DMS 273 (cell line): ENCODE measurements at regions not wholly inside any gene's neighbourhood (a gene's known extent, or its start where the extent isn't known, plus 50 kb on each side); places are given as distances from the start of the nearest gene placed in this dataset.
A peak's percentile ranks its signal among the peaks of the same experiment; 100 is the strongest.

Experiments used
- DNase-seq: peaks from one replicate; lab custom pipeline; 2025; ENCODE audit not compliant: unreplicated experiment; lab: John Stamatoyannopoulos, UW

- DNase-seq = no peak
Measured at GRCh38 chr12:124184456-124184855, 110.4 kb upstream of the RFLNA start.

DNA sequence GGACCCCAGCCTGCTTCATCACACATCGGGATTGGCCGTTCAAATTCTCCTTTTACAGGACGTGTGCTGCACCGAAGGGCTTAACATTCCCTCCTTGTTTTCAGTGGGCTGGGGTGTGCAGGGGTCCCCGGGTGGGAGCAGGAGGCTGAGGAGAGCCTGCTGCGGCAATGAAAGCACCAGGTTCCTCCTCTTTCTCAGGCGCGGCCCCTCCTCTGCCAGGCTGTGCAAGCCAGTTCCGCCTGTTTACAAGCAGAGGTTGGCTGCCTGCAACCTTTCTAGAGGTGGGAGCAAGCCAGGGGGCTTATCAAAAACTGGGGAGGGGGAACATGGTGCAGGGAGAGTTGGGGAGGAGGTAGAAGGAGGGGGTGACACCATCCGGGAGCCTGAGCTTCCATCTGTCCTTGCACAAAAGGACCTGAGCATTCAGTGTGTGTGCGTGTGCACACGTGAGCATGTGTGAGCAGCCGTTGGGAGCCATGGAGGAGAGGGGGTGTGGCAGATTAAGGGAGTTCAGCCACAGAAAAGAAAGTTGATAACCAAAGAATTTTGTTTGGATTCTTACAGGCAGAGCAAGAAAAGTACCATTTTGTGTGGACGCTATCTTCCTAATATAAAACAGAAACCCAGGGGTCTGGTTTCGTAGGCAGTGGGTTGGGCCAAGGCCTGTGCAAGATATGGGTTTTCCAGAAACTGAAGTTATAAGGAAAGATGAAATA, 108.8 kb upstream of the RFLNA start:
- no peak for DNase-seq

DNA sequence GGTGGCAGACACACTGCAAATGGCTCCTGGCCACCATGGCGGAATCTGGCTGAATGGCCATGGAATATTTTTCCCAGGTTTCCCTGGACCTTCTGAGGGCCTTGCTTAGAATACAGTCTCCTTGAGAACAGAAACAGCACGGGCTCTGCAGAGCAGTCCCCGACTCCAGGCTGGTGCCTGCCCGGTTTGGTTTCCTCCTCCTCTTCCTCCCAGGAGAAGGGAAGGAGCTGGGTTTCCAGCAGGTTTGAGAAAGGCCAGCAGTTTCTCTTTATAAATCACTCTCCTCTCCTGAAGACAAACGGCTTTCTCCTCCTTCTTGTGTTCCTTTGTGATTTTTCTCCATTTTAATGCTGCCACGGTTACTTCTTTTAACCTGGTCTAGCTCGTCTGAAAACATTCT, 106.8 kb upstream of the RFLNA start:
- DNase-seq = no peak

- peak; percentile 26 for DNase-seq
Measured at GRCh38 chr12:124188561-124189405, 106.1 kb upstream of the RFLNA start.

GRCh38 chr12:124190312-124191023, 104.4 kb upstream of the RFLNA start:
- DNase-seq = no peak

- DNase-seq = peak; percentile 48
Measured at GRCh38 chr12:124191024-124191359, 103.9 kb upstream of the RFLNA start.

DNA sequence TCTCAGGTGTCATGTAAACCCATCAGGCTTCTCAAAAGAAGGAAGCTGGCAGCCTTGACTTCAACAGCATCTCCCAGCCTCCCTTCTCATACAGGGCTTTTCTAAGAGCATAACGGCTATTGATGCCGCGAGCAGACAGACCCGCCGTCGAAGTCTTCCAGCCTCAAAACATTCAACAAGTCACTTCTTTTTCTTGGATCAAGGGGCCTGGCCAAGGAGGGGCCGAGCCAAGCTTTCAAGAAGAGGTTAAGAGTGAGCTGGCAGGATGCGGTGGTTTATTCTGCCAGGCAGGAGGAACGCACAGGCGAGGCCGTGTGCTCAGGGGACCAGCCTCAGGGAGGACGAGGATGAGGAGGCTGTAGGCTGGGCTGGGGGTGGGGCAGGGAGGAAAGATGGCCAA, 102.9 kb upstream of the RFLNA start:
- DNase-seq = no peak

- DNase-seq = no peak
Measured at GRCh38 chr12:124194264-124194892, 100.5 kb upstream of the RFLNA start.

DNA sequence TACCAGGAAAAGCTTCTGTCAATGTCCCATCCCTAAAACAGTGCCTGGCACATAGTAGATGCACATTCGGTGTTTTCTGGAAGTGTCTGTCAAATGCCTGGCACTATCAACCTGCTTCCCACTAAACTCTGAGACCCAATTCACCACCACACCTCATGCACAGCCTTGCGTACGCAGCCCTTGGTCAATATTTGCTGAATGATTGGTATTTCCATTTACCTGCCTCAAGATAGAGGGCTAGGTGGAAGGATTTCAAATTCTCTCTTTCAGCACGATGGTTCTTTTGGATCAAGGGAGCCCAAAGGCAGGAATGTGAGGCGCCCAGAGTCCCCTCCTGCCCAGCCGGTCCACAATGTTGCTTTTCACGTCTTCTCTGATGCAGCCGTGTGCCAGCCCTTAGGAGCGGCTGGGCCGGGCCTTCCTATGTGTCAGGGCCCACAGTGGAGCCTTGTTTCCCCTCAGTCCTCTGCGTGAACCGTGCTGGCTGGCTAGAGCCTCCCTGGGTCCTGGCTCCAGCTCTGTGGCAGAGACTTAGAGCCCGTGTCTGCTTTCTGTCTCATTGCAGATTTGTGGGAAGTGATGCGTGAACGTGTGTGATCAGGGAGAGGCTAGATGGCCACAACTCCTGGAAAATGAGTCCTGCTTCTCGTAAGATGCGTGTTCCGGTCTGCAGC, 99.9 kb upstream of the RFLNA start:
- no peak for DNase-seq

GRCh38 chr12:124195567-124195942, 99.3 kb upstream of the RFLNA start:
- no peak for DNase-seq

GRCh38 chr12:124196236-124196635, 98.7 kb upstream of the RFLNA start:
- no peak for DNase-seq

DNA sequence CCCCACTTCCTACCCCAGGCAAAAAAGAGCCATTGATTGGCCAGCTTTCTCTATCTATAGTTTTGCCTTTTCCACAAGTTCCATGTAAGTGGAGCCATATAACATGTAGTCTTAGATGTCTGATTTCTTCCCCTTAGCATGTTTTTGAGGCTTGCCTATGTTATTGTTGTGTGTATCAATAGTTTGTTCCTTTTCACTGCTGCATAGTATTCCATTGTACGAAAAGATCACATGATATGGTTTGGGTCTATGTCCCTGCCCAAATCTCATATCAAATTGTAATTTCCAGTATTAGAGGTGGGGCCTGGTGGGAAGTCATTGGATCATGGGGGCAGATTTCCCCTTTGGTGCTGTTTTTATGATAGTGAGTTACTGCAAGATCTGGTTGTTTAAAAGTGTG, 93.6 kb upstream of the RFLNA start:
- DNase-seq = no peak

GRCh38 chr12:124203176-124203575, 91.7 kb upstream of the RFLNA start:
- no peak for DNase-seq

- no peak for DNase-seq
Measured at GRCh38 chr12:124205405-124205804, 89.5 kb upstream of the RFLNA start.

GRCh38 chr12:124207049-124207448, 87.8 kb upstream of the RFLNA start:
- DNase-seq = no peak

DNA sequence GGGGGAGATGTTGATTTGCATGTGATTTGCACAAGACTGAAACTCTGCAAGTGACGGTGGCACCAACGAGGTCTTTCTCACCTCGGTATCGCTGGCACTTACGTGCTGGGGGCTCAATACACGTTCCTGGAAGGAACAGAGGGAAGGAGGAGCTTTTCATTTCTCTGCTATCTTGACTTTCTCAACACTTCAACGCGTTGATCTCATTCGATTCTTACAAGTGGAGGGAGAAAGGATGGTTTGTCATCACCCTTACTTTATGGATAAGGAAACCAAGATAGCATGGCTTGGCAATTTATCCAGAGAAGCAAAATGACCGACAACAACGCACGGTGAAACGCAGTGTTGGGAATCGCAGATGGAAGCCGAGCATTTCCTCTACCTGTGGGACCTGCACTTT, 87.3 kb upstream of the RFLNA start:
- DNase-seq = no peak

DNA sequence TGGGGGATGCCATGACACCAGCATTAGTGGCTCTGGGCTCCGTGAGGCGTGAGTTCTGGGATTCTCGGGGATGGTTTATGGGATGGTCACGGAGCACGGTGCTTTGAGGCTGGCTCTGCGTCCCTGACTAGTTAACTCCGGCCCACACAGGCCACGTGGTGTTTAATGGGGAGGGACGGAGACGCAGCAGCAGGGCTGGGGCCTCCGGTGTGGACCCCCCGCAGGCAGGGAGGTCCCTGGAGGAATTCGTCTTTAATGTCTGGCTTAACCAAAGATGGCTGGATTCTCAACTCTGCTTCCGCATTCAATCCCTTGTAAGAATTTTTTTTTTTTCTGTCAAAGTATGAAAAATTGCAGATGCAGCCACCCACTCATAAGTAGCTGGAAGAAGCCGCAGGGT, 86.4 kb upstream of the RFLNA start:
- no peak for DNase-seq

GRCh38 chr12:124210991-124211577, 83.8 kb upstream of the RFLNA start:
- no peak for DNase-seq

DNA sequence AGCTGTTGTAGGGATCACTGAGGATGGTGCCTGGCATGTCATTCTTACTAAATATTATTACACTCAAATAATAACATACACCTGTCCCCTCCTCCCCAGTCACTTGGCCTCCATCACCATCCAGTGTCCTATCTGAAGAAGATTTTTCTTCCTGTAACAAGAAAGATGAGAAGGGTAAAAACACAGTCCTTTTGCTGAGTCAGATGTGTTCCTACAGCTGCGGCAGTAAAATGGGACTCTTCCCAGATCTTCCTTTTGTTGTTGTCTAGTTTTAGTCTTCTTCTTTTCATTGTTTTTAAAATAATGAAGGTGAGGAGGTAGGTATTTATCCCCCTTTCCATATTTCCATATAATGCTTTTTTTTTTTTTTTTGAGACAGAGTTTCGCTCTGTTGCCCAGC, 83.1 kb upstream of the RFLNA start:
- DNase-seq = no peak

DNA sequence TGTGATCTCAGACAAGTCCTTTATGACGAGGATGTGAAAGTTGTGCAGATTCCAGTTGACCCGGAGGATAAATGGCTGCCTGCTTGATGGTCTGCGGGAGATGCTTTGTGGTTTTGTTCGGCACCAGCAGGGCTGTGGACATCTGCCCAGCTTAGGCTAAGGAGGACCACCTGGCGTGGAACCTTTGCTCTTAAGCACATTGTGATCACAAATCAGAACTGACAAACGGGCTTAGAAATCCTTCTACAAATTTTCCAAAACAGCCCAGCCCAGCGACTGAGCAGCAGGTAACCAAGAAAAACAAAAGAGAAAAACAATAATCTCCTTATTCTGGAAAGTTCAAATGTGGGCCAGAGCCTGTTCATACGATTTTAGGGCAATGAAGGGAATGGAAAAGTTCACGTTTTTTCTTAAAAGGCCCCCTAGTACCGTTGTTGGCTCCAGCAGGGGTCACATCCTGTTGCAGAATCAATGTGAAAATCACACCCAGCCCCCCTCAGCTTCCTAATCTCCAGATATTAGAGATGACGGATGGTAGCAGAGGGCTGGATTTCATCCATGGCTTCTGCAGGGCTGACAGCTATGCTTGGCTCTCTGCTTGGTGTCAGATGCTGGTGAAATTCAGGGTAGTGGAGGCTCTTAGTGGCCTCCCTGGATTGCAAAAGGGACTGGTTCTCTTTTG, 81.1 kb upstream of the RFLNA start:
- no peak for DNase-seq
